MCF 10A (cell line): ENCODE measurements at regions not wholly inside any gene's neighbourhood (a gene's known extent, or its start where the extent isn't known, plus 50 kb on each side); places are given as distances from the start of the nearest gene placed in this dataset.

Experiments used
- BruUV-seq: library from RNA; stranded (reverse); fragments of 400-500 nt; replicated peaks from 2 replicates; lab custom pipeline; 2021; lab: Mats Ljungman, UMichigan
- CTCF ChIA-PET: fragments of 300-600 bp; sonication (Branson Sonifier 250); formaldehyde crosslinking; extraction: SDS; loops from one replicate; lab custom pipeline; 2021; ENCODE audit warnings: antibody characterized with exemption, inconsistent platforms; lab: Yijun Ruan, JAX
- POLR2A ChIA-PET: fragments of 300-600, 350-650 bp; sonication (Branson Sonifier 250); formaldehyde crosslinking; extraction: SDS; loops from one replicate; lab custom pipeline; 2020; ENCODE audit warnings: antibody characterized with exemption, inconsistent platforms; lab: Yijun Ruan, JAX
- DNase-seq: peaks from one replicate; pipeline ENCODE4 v3.0.0-alpha.2; 2018; ENCODE audit not compliant: unreplicated experiment
- H3K27ac Mint-ChIP-seq: one replicate; pipeline ENCODE4 v1.8.0; 2022; ENCODE audit warnings: mild to moderate bottlenecking, low read depth, mixed read lengths; ENCODE audit not compliant: unreplicated experiment
- H3K27me3 Mint-ChIP-seq: one replicate; pipeline ENCODE4 v1.8.0; 2022; ENCODE audit warnings: mixed read lengths; ENCODE audit not compliant: insufficient read depth, unreplicated experiment
- H3K36me3 Mint-ChIP-seq: one replicate; pipeline ENCODE4 v1.8.0; 2022; ENCODE audit warnings: mild to moderate bottlenecking, moderate library complexity, mixed read lengths; ENCODE audit not compliant: insufficient read depth, unreplicated experiment
- H3K4me1 Mint-ChIP-seq: one replicate; pipeline ENCODE4 v1.8.0; 2022; ENCODE audit warnings: mixed read lengths; ENCODE audit not compliant: insufficient read depth, unreplicated experiment
- H3K4me3 Mint-ChIP-seq: one replicate; pipeline ENCODE4 v1.8.0; 2022; ENCODE audit warnings: mild to moderate bottlenecking, moderate library complexity, mixed read lengths; ENCODE audit not compliant: unreplicated experiment
- H3K9me3 Mint-ChIP-seq: one replicate; pipeline ENCODE4 v1.8.0; 2022; ENCODE audit warnings: mixed read lengths; ENCODE audit not compliant: unreplicated experiment
- intact Hi-C: fragments of 100-400 bp; cut with micrococcal nuclease; formaldehyde crosslinking; loops from 2 replicates; pipeline ENCODE4 v1.14.1; 2022
- TF ChIP-seq, protein P1 (sequence below): fragments of 200-600 bp; IDR thresholded peaks from one replicate; pipeline ENCODE4 v1.8.0; 2022; ENCODE audit warnings: antibody characterized with exemption, mild to moderate bottlenecking; ENCODE audit not compliant: unreplicated experiment

DNA sequence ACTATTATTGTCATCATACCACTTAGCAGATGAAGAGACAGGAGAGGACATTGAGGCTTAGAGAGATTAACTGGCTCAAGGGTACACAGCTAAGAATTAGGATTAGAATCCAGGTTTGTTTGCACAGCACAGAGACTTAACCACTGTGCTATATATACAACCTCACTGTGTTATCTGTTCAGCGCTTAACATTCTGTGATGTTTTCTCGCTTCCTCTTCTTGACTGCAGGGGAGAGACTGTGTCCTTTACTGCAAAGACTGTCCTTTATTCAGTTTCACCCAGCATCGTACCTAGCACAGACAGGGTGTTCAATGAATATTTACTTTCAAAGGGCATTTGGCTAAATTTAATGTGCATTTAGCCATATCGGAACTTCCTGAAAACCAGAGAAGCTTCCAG lies 54.9 kb upstream of the PCDH8 start:
- TF ChIP-seq, protein P1, sequence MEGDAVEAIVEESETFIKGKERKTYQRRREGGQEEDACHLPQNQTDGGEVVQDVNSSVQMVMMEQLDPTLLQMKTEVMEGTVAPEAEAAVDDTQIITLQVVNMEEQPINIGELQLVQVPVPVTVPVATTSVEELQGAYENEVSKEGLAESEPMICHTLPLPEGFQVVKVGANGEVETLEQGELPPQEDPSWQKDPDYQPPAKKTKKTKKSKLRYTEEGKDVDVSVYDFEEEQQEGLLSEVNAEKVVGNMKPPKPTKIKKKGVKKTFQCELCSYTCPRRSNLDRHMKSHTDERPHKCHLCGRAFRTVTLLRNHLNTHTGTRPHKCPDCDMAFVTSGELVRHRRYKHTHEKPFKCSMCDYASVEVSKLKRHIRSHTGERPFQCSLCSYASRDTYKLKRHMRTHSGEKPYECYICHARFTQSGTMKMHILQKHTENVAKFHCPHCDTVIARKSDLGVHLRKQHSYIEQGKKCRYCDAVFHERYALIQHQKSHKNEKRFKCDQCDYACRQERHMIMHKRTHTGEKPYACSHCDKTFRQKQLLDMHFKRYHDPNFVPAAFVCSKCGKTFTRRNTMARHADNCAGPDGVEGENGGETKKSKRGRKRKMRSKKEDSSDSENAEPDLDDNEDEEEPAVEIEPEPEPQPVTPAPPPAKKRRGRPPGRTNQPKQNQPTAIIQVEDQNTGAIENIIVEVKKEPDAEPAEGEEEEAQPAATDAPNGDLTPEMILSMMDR = no peak
- no peak for DNase-seq
- ChIA-PET POLR2A (interaction anchor here (0.7 kb wide), 1 partner anchor 1191 kb away, joined by 3 read pairs; no protein-coding TSS in a partner anchor), CTCF (interaction anchor here (1.0 to 2.6 kb wide), 4 partner anchors 11 to 65 kb away, joined by 3 to 12 read pairs (median 8); no protein-coding TSS in a partner anchor)
- H3K36me3 Mint-ChIP-seq = no peaks in the 10 kb centered on the region
- H3K4me3 Mint-ChIP-seq = no peak overlapping the region
- H3K27ac Mint-ChIP-seq = no peak overlapping the region
- no peaks in the 10 kb centered on the region for H3K4me1 Mint-ChIP-seq
- peaks cover 22% of the 10 kb centered on the region for H3K27me3 Mint-ChIP-seq
- no TSS peak for BruUV-seq
- intact Hi-C loops = no loop called here
- H3K9me3 Mint-ChIP-seq = no peaks in the 10 kb centered on the region

- Mint-ChIP-seq H3K27ac (no peak overlapping the region), H3K4me1 (no peaks in the 10 kb centered on the region), H3K27me3 (no peaks in the 10 kb centered on the region), H3K9me3 (no peaks in the 10 kb centered on the region), H3K4me3 (no peak overlapping the region), H3K36me3 (no peaks in the 10 kb centered on the region)
- no peak for DNase-seq
- TF ChIP-seq, protein P1 = no peak
- intact Hi-C loops = no loop called here
- ChIA-PET POLR2A (no interaction called here), CTCF (no interaction called here)
- BruUV-seq = no TSS peak
Observed at GRCh38 chr13:52899206-52899605, 50.8 kb upstream of the PCDH8 start.
